PFSK-1 (cell line): ENCODE measurements at regions not wholly inside any gene's neighbourhood (a gene's known extent, or its start where the extent isn't known, plus 50 kb on each side); places are given as distances from the start of the nearest gene placed in this dataset.

Experiments used
- FOXP2 ChIP-seq: optimal IDR thresholded peaks from 2 replicates; pipeline ENCODE3; 2011; ENCODE audit warnings: borderline replicate concordance, control low read depth, inconsistent platforms; ENCODE audit not compliant: insufficient read depth; ENCODE audit errors: extremely low read length, extremely low read depth
- POLR2AphosphoS5 ChIP-seq: IDR thresholded peaks from 2 replicates; pipeline ENCODE4 v1.6.1; 2012; ENCODE audit warnings: low read depth, mild to moderate bottlenecking, control low read depth, low read length, moderate library complexity
- REST ChIP-seq, 2 experiments: IDR thresholded peaks; 2 replicates each; pipeline versions ENCODE4 v1.6.1 to v1.8.0; 2011 to 2012; ENCODE audit warnings: low read depth in 2 of 2, low read length in 2 of 2, control low read depth in 1 of 2, inconsistent platforms in 1 of 2, mild to moderate bottlenecking in 1 of 2, moderate library complexity in 1 of 2; ENCODE audit not compliant: insufficient read depth in 1 of 2
- SIN3A ChIP-seq: IDR thresholded peaks from 2 replicates; pipeline ENCODE4 v1.6.1; 2012; ENCODE audit warnings: mild to moderate bottlenecking, low read length, moderate library complexity, borderline replicate concordance; ENCODE audit not compliant: insufficient read depth
- TAF1 ChIP-seq: IDR thresholded peaks from 2 replicates; pipeline ENCODE4 v1.6.1; 2012; ENCODE audit warnings: low read length, control low read depth, borderline replicate concordance; ENCODE audit not compliant: insufficient read depth

- TF ChIP-seq SIN3A (no peak), TAF1 (no peak), POLR2AphosphoS5 (no peak), FOXP2 (no peak)
Observed at GRCh38 chr2:147067136-147067535, 777.7 kb upstream of the ACVR2A start.

GRCh38 chr2:147062073-147062472, 782.8 kb upstream of the ACVR2A start:
- TF ChIP-seq REST (IDR thresholded peaks at IDR 0.05; ENCODE audit: insufficient read depth in 1 of 2, low read depth in 2 of 2, low read length in 2 of 2) = no peak
- TF ChIP-seq TAF1 = no peak
- no peak for TF ChIP-seq FOXP2
- TF ChIP-seq POLR2AphosphoS5 = no peak
- TF ChIP-seq SIN3A = no peak

GRCh38 chr2:147061269-147061668, 783.6 kb upstream of the ACVR2A start:
- TF ChIP-seq SIN3A = no peak
- TF ChIP-seq FOXP2 = no peak
- TF ChIP-seq POLR2AphosphoS5 = no peak
- no peak for TF ChIP-seq REST (IDR thresholded peaks at IDR 0.05; ENCODE audit: insufficient read depth in 1 of 2, low read depth in 2 of 2, low read length in 2 of 2)

GRCh38 chr2:147057892-147058490, 786.8 kb upstream of the ACVR2A start:
- TF ChIP-seq POLR2AphosphoS5 (no peak), REST (IDR thresholded peaks at IDR 0.05; ENCODE audit: insufficient read depth in 1 of 2, low read depth in 2 of 2, low read length in 2 of 2) (no peak), SIN3A (no peak), TAF1 (no peak), FOXP2 (no peak)

GRCh38 chr2:147051814-147052213, 793.0 kb upstream of the ACVR2A start:
- TF ChIP-seq FOXP2 = no peak
- TF ChIP-seq REST (IDR thresholded peaks at IDR 0.05; ENCODE audit: insufficient read depth in 1 of 2, low read depth in 2 of 2, low read length in 2 of 2) = no peak
- no peak for TF ChIP-seq POLR2AphosphoS5
- TF ChIP-seq TAF1 = no peak
- TF ChIP-seq SIN3A = no peak
